ENCODE measurements at regions not wholly inside any gene's neighbourhood (a gene's known extent, or its start where the extent isn't known, plus 50 kb on each side); places are given as distances from the start of the nearest gene placed in this dataset.

- TF ChIP-seq, protein P1, sequence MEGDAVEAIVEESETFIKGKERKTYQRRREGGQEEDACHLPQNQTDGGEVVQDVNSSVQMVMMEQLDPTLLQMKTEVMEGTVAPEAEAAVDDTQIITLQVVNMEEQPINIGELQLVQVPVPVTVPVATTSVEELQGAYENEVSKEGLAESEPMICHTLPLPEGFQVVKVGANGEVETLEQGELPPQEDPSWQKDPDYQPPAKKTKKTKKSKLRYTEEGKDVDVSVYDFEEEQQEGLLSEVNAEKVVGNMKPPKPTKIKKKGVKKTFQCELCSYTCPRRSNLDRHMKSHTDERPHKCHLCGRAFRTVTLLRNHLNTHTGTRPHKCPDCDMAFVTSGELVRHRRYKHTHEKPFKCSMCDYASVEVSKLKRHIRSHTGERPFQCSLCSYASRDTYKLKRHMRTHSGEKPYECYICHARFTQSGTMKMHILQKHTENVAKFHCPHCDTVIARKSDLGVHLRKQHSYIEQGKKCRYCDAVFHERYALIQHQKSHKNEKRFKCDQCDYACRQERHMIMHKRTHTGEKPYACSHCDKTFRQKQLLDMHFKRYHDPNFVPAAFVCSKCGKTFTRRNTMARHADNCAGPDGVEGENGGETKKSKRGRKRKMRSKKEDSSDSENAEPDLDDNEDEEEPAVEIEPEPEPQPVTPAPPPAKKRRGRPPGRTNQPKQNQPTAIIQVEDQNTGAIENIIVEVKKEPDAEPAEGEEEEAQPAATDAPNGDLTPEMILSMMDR (IDR thresholded peaks at IDR 0.05) = no peak
- no peak for TF ChIP-seq POLR2A (IDR thresholded peaks at IDR 0.05)
Observed at GRCh38 chr1:65504263-65504662, 83.8 kb downstream of the LEPR start.

Data from prostate gland (tissue), 2 donors.